Activated CD8-positive, alpha-beta T cell treated with anti-CD3 and anti-CD28 coated beads for 36 hours (primary cell): ENCODE measurements at regions not wholly inside any gene's neighbourhood (a gene's known extent, or its start where the extent isn't known, plus 50 kb on each side); places are given as distances from the start of the nearest gene placed in this dataset.
"Not testable (repeated sequence)": the region's sequence is repeated elsewhere in the genome, so short reads cannot be mapped to it uniquely, and the experiment has no call there.

Experiments
- ATAC-seq: fragments of 200-7000 bp; cut with Tn5 transposase; one replicate; pipeline ENCODE4 v1.10.0; 2021; ENCODE audit warnings: mild to moderate bottlenecking, moderate library complexity
- CTCF ChIA-PET: fragments of 350-600 bp; sonication (Branson Sonifier 250); formaldehyde crosslinking; loops from one replicate; lab custom pipeline; 2021; ENCODE audit warnings: antibody characterized with exemption; lab: Charles Lee
- POLR2A ChIA-PET: fragments of 350-600 bp; sonication (Branson Sonifier 250); formaldehyde crosslinking; loops from one replicate; lab custom pipeline; 2021; ENCODE audit warnings: antibody characterized with exemption; lab: Charles Lee
- DNase-seq: peaks from one replicate; pipeline ENCODE4 v3.0.0-alpha.2; 2020
- H3K27ac Mint-ChIP-seq: one replicate; pipeline ENCODE4 v1.8.0; 2021; ENCODE audit warnings: mild to moderate bottlenecking, mixed read lengths
- H3K27me3 Mint-ChIP-seq: one replicate; pipeline ENCODE4 v1.8.0; 2021; ENCODE audit warnings: mixed read lengths
- H3K36me3 Mint-ChIP-seq: one replicate; pipeline ENCODE4 v1.8.0; 2021; ENCODE audit warnings: low read depth, mixed read lengths
- H3K4me1 Mint-ChIP-seq: one replicate; pipeline ENCODE4 v1.8.0; 2021; ENCODE audit warnings: low read depth, mixed read lengths
- H3K4me3 Mint-ChIP-seq: one replicate; pipeline ENCODE4 v1.8.0; 2021; ENCODE audit warnings: mild to moderate bottlenecking, moderate library complexity, mixed read lengths
- H3K9me3 Mint-ChIP-seq: one replicate; pipeline ENCODE4 v1.8.0; 2021; ENCODE audit warnings: mixed read lengths
- intact Hi-C: fragments of 100-400 bp; cut with micrococcal nuclease; formaldehyde crosslinking; loops from one replicate; pipeline ENCODE4 v1.10.0; 2022
- TF ChIP-seq, protein P1 (sequence below): fragments of 200-600 bp; IDR thresholded peaks from one replicate; pipeline ENCODE4 v1.8.0; 2022; ENCODE audit warnings: antibody characterized with exemption, mild to moderate bottlenecking

DNA sequence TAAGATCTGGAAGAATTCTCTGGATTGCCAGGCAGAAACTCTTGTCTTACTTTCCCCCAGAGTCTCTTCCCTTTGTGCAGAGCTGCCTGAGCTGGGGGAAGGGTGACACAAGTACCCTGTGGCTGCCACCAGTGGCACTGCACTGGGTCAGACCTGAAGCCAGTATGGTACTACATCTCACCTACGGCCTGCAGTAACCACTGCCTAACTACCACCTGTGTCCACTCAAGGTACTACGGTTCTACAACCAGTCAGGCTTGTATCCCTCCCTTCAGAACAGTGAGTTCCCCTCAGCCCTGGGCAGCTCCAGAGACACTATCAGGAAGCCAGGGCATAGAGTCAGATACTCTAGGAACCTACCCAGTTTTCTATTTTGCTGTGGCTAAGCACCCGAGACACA lies 212.0 kb upstream of the POU5F2 start:
- peaks cover 37% of the 10 kb centered on the region for H3K36me3 Mint-ChIP-seq
- CTCF ChIA-PET = no interaction called here
- H3K27me3 Mint-ChIP-seq = no peaks in the 10 kb centered on the region

DNA sequence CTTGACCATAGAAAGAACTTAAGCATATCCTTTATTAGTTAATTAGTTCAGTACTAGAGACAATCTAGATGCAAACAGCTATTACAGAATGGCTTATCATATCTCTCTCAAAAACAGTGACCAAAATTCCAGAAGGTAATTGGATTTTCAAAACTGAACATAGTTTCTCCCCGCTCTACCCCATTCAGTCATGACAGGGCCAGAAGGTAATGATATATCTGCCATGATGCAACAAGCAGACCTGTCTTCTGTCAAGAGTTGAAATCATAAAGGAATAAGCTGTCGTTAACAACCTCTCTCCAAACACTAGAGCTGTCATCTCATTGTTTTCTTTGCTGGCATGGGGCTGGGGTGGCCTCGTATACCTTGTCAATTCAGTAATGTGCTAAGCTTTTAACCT lies 200.5 kb upstream of the POU5F2 start:
- peaks cover 4% of the 10 kb centered on the region for H3K36me3 Mint-ChIP-seq
- H3K4me1 Mint-ChIP-seq = peaks cover 7% of the 10 kb centered on the region
- ChIA-PET POLR2A (no interaction called here), CTCF (interaction anchor here (0.6 kb wide), 1 partner anchor 14 kb away, joined by 3 read pairs; no protein-coding TSS in a partner anchor)
- intact Hi-C loops = no loop called here
- no peak for DNase-seq
- H3K4me3 Mint-ChIP-seq = no peak overlapping the region
- no peaks in the 10 kb centered on the region for H3K27me3 Mint-ChIP-seq
- H3K9me3 Mint-ChIP-seq = no peaks in the 10 kb centered on the region
- no peak overlapping the region for H3K27ac Mint-ChIP-seq
- no peak for ATAC-seq
- TF ChIP-seq, protein P1, sequence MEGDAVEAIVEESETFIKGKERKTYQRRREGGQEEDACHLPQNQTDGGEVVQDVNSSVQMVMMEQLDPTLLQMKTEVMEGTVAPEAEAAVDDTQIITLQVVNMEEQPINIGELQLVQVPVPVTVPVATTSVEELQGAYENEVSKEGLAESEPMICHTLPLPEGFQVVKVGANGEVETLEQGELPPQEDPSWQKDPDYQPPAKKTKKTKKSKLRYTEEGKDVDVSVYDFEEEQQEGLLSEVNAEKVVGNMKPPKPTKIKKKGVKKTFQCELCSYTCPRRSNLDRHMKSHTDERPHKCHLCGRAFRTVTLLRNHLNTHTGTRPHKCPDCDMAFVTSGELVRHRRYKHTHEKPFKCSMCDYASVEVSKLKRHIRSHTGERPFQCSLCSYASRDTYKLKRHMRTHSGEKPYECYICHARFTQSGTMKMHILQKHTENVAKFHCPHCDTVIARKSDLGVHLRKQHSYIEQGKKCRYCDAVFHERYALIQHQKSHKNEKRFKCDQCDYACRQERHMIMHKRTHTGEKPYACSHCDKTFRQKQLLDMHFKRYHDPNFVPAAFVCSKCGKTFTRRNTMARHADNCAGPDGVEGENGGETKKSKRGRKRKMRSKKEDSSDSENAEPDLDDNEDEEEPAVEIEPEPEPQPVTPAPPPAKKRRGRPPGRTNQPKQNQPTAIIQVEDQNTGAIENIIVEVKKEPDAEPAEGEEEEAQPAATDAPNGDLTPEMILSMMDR = no peak

More for the DNA sequence above, 212.0 kb upstream of the POU5F2 start:
- POLR2A ChIA-PET = no interaction called here
- H3K4me1 Mint-ChIP-seq = no peaks in the 10 kb centered on the region
- H3K9me3 Mint-ChIP-seq = peaks cover 6% of the 10 kb centered on the region
- H3K27ac Mint-ChIP-seq = no peak overlapping the region
- ATAC-seq (no peak), DNase-seq (no peak)
- H3K4me3 Mint-ChIP-seq = no peak overlapping the region
- intact Hi-C loops = no loop called here
- TF ChIP-seq, protein P1 = no peak

DNA sequence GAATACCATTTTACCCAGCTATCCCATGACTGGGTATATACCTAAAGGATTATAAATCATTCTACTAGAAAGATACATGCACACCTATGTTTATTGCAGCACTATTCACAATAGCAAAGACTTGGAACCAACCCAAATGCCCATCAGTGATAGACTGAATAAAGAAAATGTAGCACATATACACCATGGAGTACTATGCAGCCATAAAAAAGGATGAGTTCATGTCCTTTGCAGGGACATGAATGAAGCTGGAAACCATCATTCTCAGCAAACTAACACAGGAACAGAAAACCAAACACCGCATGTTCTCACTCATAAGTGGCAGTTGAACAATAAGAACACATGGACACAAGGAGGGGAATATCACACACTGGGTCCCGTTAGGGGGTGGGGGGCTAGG lies 191.9 kb upstream of the POU5F2 start:
- H3K9me3 Mint-ChIP-seq, H3K27ac Mint-ChIP-seq, CTCF ChIA-PET, H3K27me3 Mint-ChIP-seq, ATAC-seq, H3K4me3 Mint-ChIP-seq, intact Hi-C loops, H3K4me1 Mint-ChIP-seq, POLR2A ChIA-PET, H3K36me3 Mint-ChIP-seq, DNase-seq: not testable (repeated sequence)

DNA sequence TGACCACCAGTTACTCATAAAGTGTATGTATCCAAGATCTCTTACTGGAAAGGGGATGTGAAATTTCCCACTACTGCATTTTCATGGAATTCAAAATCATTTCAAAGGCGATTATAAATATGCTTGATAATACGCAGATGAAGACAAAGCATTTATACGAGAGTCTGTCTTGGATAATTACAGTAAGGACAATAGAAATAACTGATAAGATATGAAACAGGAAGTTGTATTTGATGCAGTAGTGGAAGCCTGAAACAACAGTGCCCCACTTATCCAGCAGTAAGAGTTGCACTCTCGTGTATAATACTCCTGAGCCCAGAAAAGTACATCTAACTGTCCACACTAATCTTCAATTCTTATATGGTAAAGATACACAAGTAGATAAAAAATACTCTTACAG lies 188.7 kb upstream of the POU5F2 start:
- CTCF ChIA-PET = no interaction called here
- POLR2A ChIA-PET = no interaction called here

DNA sequence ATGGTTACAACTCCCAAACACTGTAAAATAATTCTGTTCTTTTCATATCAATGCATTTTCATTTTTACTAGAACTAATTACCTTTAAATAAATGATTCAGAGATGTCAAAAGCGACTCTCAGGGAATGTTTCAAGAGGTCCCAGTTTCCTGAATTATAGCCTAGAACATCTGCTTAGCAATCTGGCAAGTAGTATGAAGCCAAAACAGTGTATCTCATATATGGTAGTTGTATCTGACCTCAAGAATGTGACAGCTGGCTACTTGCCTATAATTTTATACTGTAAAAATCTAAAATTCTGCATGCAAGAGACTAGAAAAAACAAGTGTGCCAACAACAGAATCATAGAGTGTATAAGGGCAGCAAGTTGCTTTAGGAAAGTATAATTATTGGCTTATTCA lies 187.7 kb upstream of the POU5F2 start:
- ChIA-PET POLR2A (no interaction called here), CTCF (no interaction called here)
- H3K4me1 Mint-ChIP-seq = no peaks in the 10 kb centered on the region
- TF ChIP-seq, protein P1 = no peak
- H3K27me3 Mint-ChIP-seq = no peaks in the 10 kb centered on the region
- no peak overlapping the region for H3K27ac Mint-ChIP-seq
- DNase-seq = no peak
- H3K4me3 Mint-ChIP-seq = no peak overlapping the region
- ATAC-seq = no peak
- intact Hi-C loops = no loop called here
- no peaks in the 10 kb centered on the region for H3K9me3 Mint-ChIP-seq
- H3K36me3 Mint-ChIP-seq = peaks cover 9% of the 10 kb centered on the region

More for the DNA sequence above, 188.7 kb upstream of the POU5F2 start:
- H3K4me1 Mint-ChIP-seq = no peaks in the 10 kb centered on the region
- peaks cover 9% of the 10 kb centered on the region for H3K36me3 Mint-ChIP-seq
- H3K4me3 Mint-ChIP-seq = no peak overlapping the region
- ATAC-seq = no peak
- no peaks in the 10 kb centered on the region for H3K27me3 Mint-ChIP-seq
- no peak for DNase-seq
- intact Hi-C loops = no loop called here
- TF ChIP-seq, protein P1 = no peak
- no peak overlapping the region for H3K27ac Mint-ChIP-seq
- H3K9me3 Mint-ChIP-seq = no peaks in the 10 kb centered on the region
